A673 (cell line): ENCODE measurements at regions not wholly inside any gene's neighbourhood (a gene's known extent, or its start where the extent isn't known, plus 50 kb on each side); places are given as distances from the start of the nearest gene placed in this dataset.

Experiments used
- BruUV-seq: library from RNA; stranded (reverse); fragments of 400-500 nt; replicated peaks from 2 replicates; lab custom pipeline; 2021; lab: Mats Ljungman, UMichigan
- CTCF ChIA-PET: fragments of 300-600 bp; sonication (Branson Sonifier 250); formaldehyde crosslinking; loops from one replicate; lab custom pipeline; 2022; ENCODE audit warnings: antibody characterized with exemption; lab: Charles Lee
- POLR2A ChIA-PET: fragments of 300-600 bp; sonication (Branson Sonifier 250); formaldehyde crosslinking; loops from one replicate; lab custom pipeline; 2022; ENCODE audit warnings: antibody characterized with exemption; ENCODE audit not compliant: low non-redundant PET; lab: Charles Lee
- DNase-seq: peaks from one replicate; pipeline ENCODE4 v3.0.0-alpha.2; 2015; ENCODE audit warnings: low spot score
- H3K27ac ChIP-seq: fragments of 200-600 bp; sonication (generic); 2 replicates; pipeline ENCODE4 v1.5.1; 2016; ENCODE audit warnings: mixed run types, low read depth, mild to moderate bottlenecking, mixed read lengths, antibody characterized with exemption, low read length; ENCODE audit not compliant: poor library complexity, severe bottlenecking
- H3K27me3 ChIP-seq: fragments of 200-600 bp; sonication (generic); replicated peaks from 2 replicates; pipeline ENCODE4 v1.6.1; 2017; ENCODE audit warnings: mixed run types, low read depth, mild to moderate bottlenecking, mixed read lengths, antibody characterized with exemption, low read length; ENCODE audit not compliant: insufficient read depth, poor library complexity
- H3K36me3 ChIP-seq: fragments of 200-600 bp; sonication (generic); 2 replicates; pipeline ENCODE4 v1.6.1; 2016; ENCODE audit warnings: mixed run types, mild to moderate bottlenecking, mixed read lengths, antibody characterized with exemption, low read length; ENCODE audit not compliant: insufficient read depth, poor library complexity, severe bottlenecking
- H3K4me1 ChIP-seq: fragments of 200-600 bp; sonication (generic); 2 replicates; pipeline ENCODE4 v1.6.1; 2017; ENCODE audit warnings: mixed run types, mild to moderate bottlenecking, mixed read lengths, antibody characterized with exemption, low read length; ENCODE audit not compliant: insufficient read depth, poor library complexity, severe bottlenecking
- H3K4me3 ChIP-seq: fragments of 200-600 bp; sonication (generic); 2 replicates; pipeline ENCODE4 v1.5.1; 2016; ENCODE audit warnings: low read depth, mixed run types, mild to moderate bottlenecking, mixed read lengths, low read length; ENCODE audit not compliant: poor library complexity, severe bottlenecking
- H3K9me3 ChIP-seq: fragments of 200-600 bp; sonication (generic); 2 replicates; pipeline ENCODE4 v1.6.1; 2016; ENCODE audit warnings: mixed run types, low read depth, mild to moderate bottlenecking, mixed read lengths, antibody characterized with exemption, low read length; ENCODE audit not compliant: poor library complexity, severe bottlenecking
- EZH2 ChIP-seq: fragments of 200-600 bp; sonication (generic); IDR thresholded peaks from 2 replicates; pipeline ENCODE4 v1.6.1; 2017; ENCODE audit warnings: borderline replicate concordance, low read depth, mild to moderate bottlenecking, mixed read lengths, antibody characterized with exemption, low read length; ENCODE audit not compliant: poor library complexity, severe bottlenecking
- intact Hi-C: fragments of 100-400 bp; cut with micrococcal nuclease; formaldehyde crosslinking; loops from one replicate; pipeline ENCODE4 v1.10.0; 2022; ENCODE audit not compliant: unreplicated experiment
- TF ChIP-seq, protein P1 (sequence below): fragments of 300-800, 200-600 bp; sonication (generic); conservative IDR thresholded peaks from 2 replicates; pipeline ENCODE4 v1.5.1; 2017; ENCODE audit warnings: low read depth, mild to moderate bottlenecking, antibody characterized with exemption, low read length, moderate library complexity, mixed read lengths

GRCh38 chr10:111836571-111836970 is 347.0 kb downstream of the GPAM start:
- POLR2A ChIA-PET: no interaction called here
- no peaks in the 10 kb centered on the region for H3K9me3 ChIP-seq
- intact Hi-C loops: no loop called here
- CTCF ChIA-PET: no interaction called here
- H3K4me1 ChIP-seq: no peaks in the 10 kb centered on the region
- DNase-seq: no peak
- H3K4me3 ChIP-seq: no peak overlapping the region
- no peak overlapping the region for H3K27ac ChIP-seq
- TF ChIP-seq, protein P1, sequence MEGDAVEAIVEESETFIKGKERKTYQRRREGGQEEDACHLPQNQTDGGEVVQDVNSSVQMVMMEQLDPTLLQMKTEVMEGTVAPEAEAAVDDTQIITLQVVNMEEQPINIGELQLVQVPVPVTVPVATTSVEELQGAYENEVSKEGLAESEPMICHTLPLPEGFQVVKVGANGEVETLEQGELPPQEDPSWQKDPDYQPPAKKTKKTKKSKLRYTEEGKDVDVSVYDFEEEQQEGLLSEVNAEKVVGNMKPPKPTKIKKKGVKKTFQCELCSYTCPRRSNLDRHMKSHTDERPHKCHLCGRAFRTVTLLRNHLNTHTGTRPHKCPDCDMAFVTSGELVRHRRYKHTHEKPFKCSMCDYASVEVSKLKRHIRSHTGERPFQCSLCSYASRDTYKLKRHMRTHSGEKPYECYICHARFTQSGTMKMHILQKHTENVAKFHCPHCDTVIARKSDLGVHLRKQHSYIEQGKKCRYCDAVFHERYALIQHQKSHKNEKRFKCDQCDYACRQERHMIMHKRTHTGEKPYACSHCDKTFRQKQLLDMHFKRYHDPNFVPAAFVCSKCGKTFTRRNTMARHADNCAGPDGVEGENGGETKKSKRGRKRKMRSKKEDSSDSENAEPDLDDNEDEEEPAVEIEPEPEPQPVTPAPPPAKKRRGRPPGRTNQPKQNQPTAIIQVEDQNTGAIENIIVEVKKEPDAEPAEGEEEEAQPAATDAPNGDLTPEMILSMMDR: no peak
- TF ChIP-seq EZH2: no peak
- no TSS peak for BruUV-seq
- H3K27me3 ChIP-seq: peaks cover 18% of the 10 kb centered on the region
- no peaks in the 10 kb centered on the region for H3K36me3 ChIP-seq

- intact Hi-C loops: no loop called here
- Histone ChIP-seq H3K4me1 (no peaks in the 10 kb centered on the region), H3K36me3 (no peaks in the 10 kb centered on the region), H3K27ac (no peak overlapping the region), H3K9me3 (no peaks in the 10 kb centered on the region), H3K4me3 (no peak overlapping the region), H3K27me3 (peaks cover 18% of the 10 kb centered on the region)
- TF ChIP-seq, protein P1: no peak
- TF ChIP-seq EZH2: no peak
- POLR2A ChIA-PET: no interaction called here
- BruUV-seq: no TSS peak
- no peak for DNase-seq
- CTCF ChIA-PET: no interaction called here
Measured at GRCh38 chr10:111837086-111837485, 346.5 kb downstream of the GPAM start.

DNA sequence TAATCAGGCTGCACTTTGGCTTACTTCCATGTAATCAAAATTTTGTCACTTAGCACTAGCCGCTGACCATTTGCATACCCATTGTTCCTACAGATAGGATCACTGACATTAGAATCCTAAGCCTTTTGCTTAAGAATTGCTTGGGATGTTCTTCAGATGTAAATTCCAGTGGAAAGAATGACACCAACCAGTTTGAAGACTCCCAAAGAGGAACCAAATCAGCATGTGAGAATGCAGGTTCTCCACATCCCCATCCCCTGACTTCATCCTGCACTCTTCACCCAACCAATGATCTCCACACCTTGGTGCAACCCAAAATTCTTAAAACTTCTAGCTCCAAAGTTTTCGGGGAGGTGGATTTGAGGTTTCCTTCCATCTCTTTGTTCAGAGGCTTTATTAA is 345.6 kb downstream of the GPAM start:
- intact Hi-C loops: no loop called here
- H3K4me3 ChIP-seq: no peak overlapping the region
- ChIA-PET CTCF (no interaction called here), POLR2A (no interaction called here)
- TF ChIP-seq, protein P1: no peak
- TF ChIP-seq EZH2: no peak
- peaks cover 13% of the 10 kb centered on the region for H3K27me3 ChIP-seq
- no peaks in the 10 kb centered on the region for H3K9me3 ChIP-seq
- H3K27ac ChIP-seq: no peak overlapping the region
- no peak for DNase-seq
- H3K36me3 ChIP-seq: no peaks in the 10 kb centered on the region
- BruUV-seq: no TSS peak
- H3K4me1 ChIP-seq: no peaks in the 10 kb centered on the region
